Suprapubic skin (tissue), 4 donors: ENCODE measurements at regions not wholly inside any gene's neighbourhood (a gene's known extent, or its start where the extent isn't known, plus 50 kb on each side); places are given as distances from the start of the nearest gene placed in this dataset.

Source experiments
- DNase-seq, 2 donors: peaks; one replicate each; pipeline ENCODE4 v3.0.0-alpha.2; 2019; ENCODE audit warnings: low spot score in 2 of 2
- H3K27ac ChIP-seq: fragments of 200-600 bp; sonication (generic); one replicate; pipeline ENCODE4 v1.5.1; 2019
- H3K27me3 ChIP-seq: fragments of 200-600 bp; sonication (generic); one replicate; pipeline ENCODE4 v1.5.1; 2019
- H3K36me3 ChIP-seq: fragments of 200-600 bp; sonication (generic); one replicate; pipeline ENCODE4 v1.5.1; 2019
- H3K4me1 ChIP-seq: fragments of 200-600 bp; sonication (generic); one replicate; pipeline ENCODE4 v1.5.1; 2019
- H3K4me3 ChIP-seq: fragments of 200-600 bp; sonication (generic); one replicate; pipeline ENCODE4 v1.5.1; 2019; ENCODE audit warnings: mild to moderate bottlenecking
- H3K9me3 ChIP-seq: fragments of 200-600 bp; sonication (generic); one replicate; pipeline ENCODE4 v1.5.1; 2019
- CTCF ChIP-seq, 2 donors: fragments of 200-600 bp in 1 of 2; fragments of 450-650 bp in 1 of 2; sonication (generic) in 1 of 2; IDR thresholded peaks; one replicate each; pipeline ENCODE4 v1.5.1; 2016 to 2019; ENCODE audit warnings: antibody characterized with exemption in 2 of 2, mild to moderate bottlenecking in 1 of 2, moderate library complexity in 1 of 2
- EP300 ChIP-seq: sonication (generic); formaldehyde crosslinking; IDR thresholded peaks from one replicate; pipeline ENCODE4 v1.6.1; 2017; ENCODE audit warnings: antibody characterized with exemption
- POLR2A ChIP-seq, 2 donors: fragments of 450-650 bp; IDR thresholded peaks; one replicate each; pipeline ENCODE4 v1.6.1; 2017; ENCODE audit warnings: antibody characterized with exemption in 2 of 2, mild to moderate bottlenecking in 2 of 2, moderate library complexity in 2 of 2
- POLR2AphosphoS5 ChIP-seq, 3 donors: sonication (generic); formaldehyde crosslinking; IDR thresholded peaks; one replicate each; pipeline ENCODE4 v1.6.1; 2017; ENCODE audit warnings: antibody characterized with exemption in 3 of 3
- WGBS: methylation state at CpG from one replicate; pipeline ENCODE4 v1.1.5; 2018; 5-methylcytosine and 5-hydroxymethylcytosine counted together

- DNase-seq = no peak
These were observed 684.2 kb downstream of the PCDH18 start for GRCh38 chr4:136847881-136848621.

GRCh38 chr4:136841526-136841925 lies 690.8 kb downstream of the PCDH18 start:
- TF ChIP-seq CTCF (IDR thresholded peaks at IDR 0.05) = no peak
- TF ChIP-seq POLR2AphosphoS5 (IDR thresholded peaks at IDR 0.05) = no peak
- no peak for TF ChIP-seq EP300
- TF ChIP-seq POLR2A (IDR thresholded peaks at IDR 0.05) = no peak
- no peaks in the 10 kb centered on the region for H3K4me1 ChIP-seq
- no peak for DNase-seq
- H3K9me3 ChIP-seq = peaks cover 6% of the 10 kb centered on the region
- no peak overlapping the region for H3K27ac ChIP-seq
- H3K27me3 ChIP-seq = no peaks in the 10 kb centered on the region
- 87% methylated on average over 2 of the region's 2 CpGs for WGBS
- H3K4me3 ChIP-seq = no peak overlapping the region
- no peaks in the 10 kb centered on the region for H3K36me3 ChIP-seq

More at GRCh38 chr4:136847881-136848621, 684.2 kb downstream of the PCDH18 start:
- Histone ChIP-seq H3K4me1 (no peaks in the 10 kb centered on the region), H3K9me3 (peaks cover 5% of the 10 kb centered on the region), H3K27ac (no peak overlapping the region), H3K4me3 (no peak overlapping the region), H3K27me3 (no peaks in the 10 kb centered on the region), H3K36me3 (no peaks in the 10 kb centered on the region)
- 96% methylated on average over 3 of the region's 6 CpGs for WGBS
- TF ChIP-seq EP300 = no peak
- TF ChIP-seq POLR2A (IDR thresholded peaks at IDR 0.05) = no peak
- no peak for TF ChIP-seq CTCF (IDR thresholded peaks at IDR 0.05)
- no peak for TF ChIP-seq POLR2AphosphoS5 (IDR thresholded peaks at IDR 0.05)

- TF ChIP-seq EP300 (no peak), CTCF (IDR thresholded peaks at IDR 0.05) (no peak), POLR2A (IDR thresholded peaks at IDR 0.05) (no peak), POLR2AphosphoS5 (IDR thresholded peaks at IDR 0.05) (no peak)
- no peak overlapping the region for H3K4me3 ChIP-seq
- no peak overlapping the region for H3K27ac ChIP-seq
- H3K36me3 ChIP-seq = no peaks in the 10 kb centered on the region
- H3K4me1 ChIP-seq = no peaks in the 10 kb centered on the region
- H3K9me3 ChIP-seq = peaks cover 6% of the 10 kb centered on the region
- H3K27me3 ChIP-seq = no peaks in the 10 kb centered on the region
- DNase-seq = no peak
These were observed 693.7 kb downstream of the PCDH18 start for GRCh38 chr4:136838607-136839006.

- WGBS = 40% methylated on average over 3 of the region's 3 CpGs
These were observed 700.7 kb downstream of the PCDH18 start for GRCh38 chr4:136831553-136831952.

GRCh38 chr4:136829280-136829679 lies 703.0 kb downstream of the PCDH18 start:
- TF ChIP-seq EP300 (no peak), POLR2A (IDR thresholded peaks at IDR 0.05) (no peak), POLR2AphosphoS5 (IDR thresholded peaks at IDR 0.05) (no peak), CTCF (IDR thresholded peaks at IDR 0.05) (no peak)
- no peaks in the 10 kb centered on the region for H3K36me3 ChIP-seq
- no peak overlapping the region for H3K27ac ChIP-seq
- H3K27me3 ChIP-seq = no peaks in the 10 kb centered on the region
- no peaks in the 10 kb centered on the region for H3K9me3 ChIP-seq
- H3K4me1 ChIP-seq = no peaks in the 10 kb centered on the region
- no peak overlapping the region for H3K4me3 ChIP-seq
- no peak for DNase-seq

More at GRCh38 chr4:136831553-136831952, 700.7 kb downstream of the PCDH18 start:
- Histone ChIP-seq H3K27ac (no peak overlapping the region), H3K4me1 (no peaks in the 10 kb centered on the region), H3K36me3 (no peaks in the 10 kb centered on the region), H3K27me3 (no peaks in the 10 kb centered on the region), H3K9me3 (no peaks in the 10 kb centered on the region), H3K4me3 (no peak overlapping the region)
- DNase-seq = no peak
- TF ChIP-seq CTCF (IDR thresholded peaks at IDR 0.05) (no peak), POLR2A (IDR thresholded peaks at IDR 0.05) (no peak)
